ENCODE measurements at regions not wholly inside any gene's neighbourhood (a gene's known extent, or its start where the extent isn't known, plus 50 kb on each side); places are given as distances from the start of the nearest gene placed in this dataset.
A peak's percentile ranks its signal among the peaks of the same experiment; 100 is the strongest.

DNA sequence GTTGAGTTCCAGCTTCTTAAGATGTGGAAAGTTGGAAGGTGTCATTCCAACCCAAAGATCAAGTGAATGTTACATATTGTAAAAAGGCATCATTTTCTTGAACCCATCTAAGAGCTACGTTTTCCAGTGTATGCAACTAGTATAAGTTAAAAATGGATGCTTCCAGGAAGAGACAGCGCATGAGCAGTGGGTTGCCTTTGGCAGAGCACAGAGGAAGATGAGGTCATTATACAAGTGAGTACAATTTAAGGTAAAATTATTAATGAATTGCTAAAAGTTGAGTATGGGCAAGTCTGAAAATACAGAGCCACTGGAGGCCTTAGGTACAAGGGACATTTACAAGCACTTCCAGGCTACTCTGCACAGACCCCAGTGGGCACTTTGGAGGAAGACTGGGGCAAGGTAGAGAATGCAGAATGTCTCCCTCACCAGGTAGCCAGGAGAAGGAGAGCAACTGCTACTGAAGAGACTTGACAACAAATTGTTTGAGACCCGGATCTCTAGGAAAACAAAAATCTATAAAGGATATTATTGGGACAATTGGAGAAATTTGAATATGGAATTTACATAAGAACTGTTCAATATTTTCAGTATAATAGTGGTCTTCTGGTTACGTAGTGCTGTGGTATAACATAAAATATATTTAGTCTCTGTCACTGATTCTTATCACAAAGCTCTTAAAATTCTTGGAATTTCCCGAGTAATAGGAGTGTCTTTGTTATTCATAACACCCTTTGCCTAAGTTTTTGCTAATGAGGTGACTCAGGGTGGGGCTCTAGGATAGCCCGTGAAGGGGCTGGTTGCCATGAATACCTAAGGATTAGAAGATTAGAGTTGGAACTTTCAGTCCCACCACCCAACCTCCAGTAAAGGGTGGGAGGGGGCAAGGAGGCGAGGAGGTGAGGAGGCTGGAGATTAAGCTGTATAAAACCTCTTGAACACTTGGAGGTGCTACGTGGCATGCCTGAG, 129.9 kb upstream of the FER start:
- H3K27ac ChIP-seq (ENCODE audit: low read depth) = no peak overlapping the region
- peaks cover 11% of the 10 kb centered on the region for H3K9me2 ChIP-seq (ENCODE audit: insufficient read depth)
- H2AFZ ChIP-seq = peak overlapping the region; percentile 3; the same call in 1 of the 2 replicates
- H3K36me3 ChIP-seq (ENCODE audit: insufficient read depth) = no peaks in the 10 kb centered on the region
- Mint-ChIP-seq H3K36me3 (ENCODE audit: low read depth) (peaks cover 11% of the 10 kb centered on the region), H3K4me1 (peaks cover 14% of the 10 kb centered on the region), H3K4me3 (no peak overlapping the region), H3K9me3 (peaks cover 11% of the 10 kb centered on the region), H3K27me3 (ENCODE audit: insufficient read depth, low read depth, poor library complexity) (peaks cover 2% of the 10 kb centered on the region), H3K27ac (no peak overlapping the region)
- H3K4me2 ChIP-seq = 0 out of 2 replicates have a peak overlapping the region, but pooled peaks have one; percentile 6
- H3K79me2 ChIP-seq (replicated peaks; ENCODE audit: insufficient read depth) = no peaks in the 10 kb centered on the region
- DNase-seq (ENCODE audit: low spot score) (peak; percentile 45), ATAC-seq (no peak; the same call in 2 of the 3 replicates)
- no peaks in the 10 kb centered on the region for H4K20me1 ChIP-seq (replicated peaks; ENCODE audit: insufficient read depth)
- no peaks in the 10 kb centered on the region for H3K27me3 ChIP-seq (ENCODE audit: insufficient read depth)
- TF ChIP-seq, protein P1, sequence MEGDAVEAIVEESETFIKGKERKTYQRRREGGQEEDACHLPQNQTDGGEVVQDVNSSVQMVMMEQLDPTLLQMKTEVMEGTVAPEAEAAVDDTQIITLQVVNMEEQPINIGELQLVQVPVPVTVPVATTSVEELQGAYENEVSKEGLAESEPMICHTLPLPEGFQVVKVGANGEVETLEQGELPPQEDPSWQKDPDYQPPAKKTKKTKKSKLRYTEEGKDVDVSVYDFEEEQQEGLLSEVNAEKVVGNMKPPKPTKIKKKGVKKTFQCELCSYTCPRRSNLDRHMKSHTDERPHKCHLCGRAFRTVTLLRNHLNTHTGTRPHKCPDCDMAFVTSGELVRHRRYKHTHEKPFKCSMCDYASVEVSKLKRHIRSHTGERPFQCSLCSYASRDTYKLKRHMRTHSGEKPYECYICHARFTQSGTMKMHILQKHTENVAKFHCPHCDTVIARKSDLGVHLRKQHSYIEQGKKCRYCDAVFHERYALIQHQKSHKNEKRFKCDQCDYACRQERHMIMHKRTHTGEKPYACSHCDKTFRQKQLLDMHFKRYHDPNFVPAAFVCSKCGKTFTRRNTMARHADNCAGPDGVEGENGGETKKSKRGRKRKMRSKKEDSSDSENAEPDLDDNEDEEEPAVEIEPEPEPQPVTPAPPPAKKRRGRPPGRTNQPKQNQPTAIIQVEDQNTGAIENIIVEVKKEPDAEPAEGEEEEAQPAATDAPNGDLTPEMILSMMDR (conservative IDR thresholded peaks at IDR 0.05; ENCODE audit: low read depth in 2 of 2) = peak; percentile 41; a peak in 3 of 4 replicates
- TF ChIP-seq POLR2AphosphoS5 (IDR thresholded peaks at IDR 0.05; ENCODE audit: low read depth) = no peak
- TF ChIP-seq, protein P2, sequence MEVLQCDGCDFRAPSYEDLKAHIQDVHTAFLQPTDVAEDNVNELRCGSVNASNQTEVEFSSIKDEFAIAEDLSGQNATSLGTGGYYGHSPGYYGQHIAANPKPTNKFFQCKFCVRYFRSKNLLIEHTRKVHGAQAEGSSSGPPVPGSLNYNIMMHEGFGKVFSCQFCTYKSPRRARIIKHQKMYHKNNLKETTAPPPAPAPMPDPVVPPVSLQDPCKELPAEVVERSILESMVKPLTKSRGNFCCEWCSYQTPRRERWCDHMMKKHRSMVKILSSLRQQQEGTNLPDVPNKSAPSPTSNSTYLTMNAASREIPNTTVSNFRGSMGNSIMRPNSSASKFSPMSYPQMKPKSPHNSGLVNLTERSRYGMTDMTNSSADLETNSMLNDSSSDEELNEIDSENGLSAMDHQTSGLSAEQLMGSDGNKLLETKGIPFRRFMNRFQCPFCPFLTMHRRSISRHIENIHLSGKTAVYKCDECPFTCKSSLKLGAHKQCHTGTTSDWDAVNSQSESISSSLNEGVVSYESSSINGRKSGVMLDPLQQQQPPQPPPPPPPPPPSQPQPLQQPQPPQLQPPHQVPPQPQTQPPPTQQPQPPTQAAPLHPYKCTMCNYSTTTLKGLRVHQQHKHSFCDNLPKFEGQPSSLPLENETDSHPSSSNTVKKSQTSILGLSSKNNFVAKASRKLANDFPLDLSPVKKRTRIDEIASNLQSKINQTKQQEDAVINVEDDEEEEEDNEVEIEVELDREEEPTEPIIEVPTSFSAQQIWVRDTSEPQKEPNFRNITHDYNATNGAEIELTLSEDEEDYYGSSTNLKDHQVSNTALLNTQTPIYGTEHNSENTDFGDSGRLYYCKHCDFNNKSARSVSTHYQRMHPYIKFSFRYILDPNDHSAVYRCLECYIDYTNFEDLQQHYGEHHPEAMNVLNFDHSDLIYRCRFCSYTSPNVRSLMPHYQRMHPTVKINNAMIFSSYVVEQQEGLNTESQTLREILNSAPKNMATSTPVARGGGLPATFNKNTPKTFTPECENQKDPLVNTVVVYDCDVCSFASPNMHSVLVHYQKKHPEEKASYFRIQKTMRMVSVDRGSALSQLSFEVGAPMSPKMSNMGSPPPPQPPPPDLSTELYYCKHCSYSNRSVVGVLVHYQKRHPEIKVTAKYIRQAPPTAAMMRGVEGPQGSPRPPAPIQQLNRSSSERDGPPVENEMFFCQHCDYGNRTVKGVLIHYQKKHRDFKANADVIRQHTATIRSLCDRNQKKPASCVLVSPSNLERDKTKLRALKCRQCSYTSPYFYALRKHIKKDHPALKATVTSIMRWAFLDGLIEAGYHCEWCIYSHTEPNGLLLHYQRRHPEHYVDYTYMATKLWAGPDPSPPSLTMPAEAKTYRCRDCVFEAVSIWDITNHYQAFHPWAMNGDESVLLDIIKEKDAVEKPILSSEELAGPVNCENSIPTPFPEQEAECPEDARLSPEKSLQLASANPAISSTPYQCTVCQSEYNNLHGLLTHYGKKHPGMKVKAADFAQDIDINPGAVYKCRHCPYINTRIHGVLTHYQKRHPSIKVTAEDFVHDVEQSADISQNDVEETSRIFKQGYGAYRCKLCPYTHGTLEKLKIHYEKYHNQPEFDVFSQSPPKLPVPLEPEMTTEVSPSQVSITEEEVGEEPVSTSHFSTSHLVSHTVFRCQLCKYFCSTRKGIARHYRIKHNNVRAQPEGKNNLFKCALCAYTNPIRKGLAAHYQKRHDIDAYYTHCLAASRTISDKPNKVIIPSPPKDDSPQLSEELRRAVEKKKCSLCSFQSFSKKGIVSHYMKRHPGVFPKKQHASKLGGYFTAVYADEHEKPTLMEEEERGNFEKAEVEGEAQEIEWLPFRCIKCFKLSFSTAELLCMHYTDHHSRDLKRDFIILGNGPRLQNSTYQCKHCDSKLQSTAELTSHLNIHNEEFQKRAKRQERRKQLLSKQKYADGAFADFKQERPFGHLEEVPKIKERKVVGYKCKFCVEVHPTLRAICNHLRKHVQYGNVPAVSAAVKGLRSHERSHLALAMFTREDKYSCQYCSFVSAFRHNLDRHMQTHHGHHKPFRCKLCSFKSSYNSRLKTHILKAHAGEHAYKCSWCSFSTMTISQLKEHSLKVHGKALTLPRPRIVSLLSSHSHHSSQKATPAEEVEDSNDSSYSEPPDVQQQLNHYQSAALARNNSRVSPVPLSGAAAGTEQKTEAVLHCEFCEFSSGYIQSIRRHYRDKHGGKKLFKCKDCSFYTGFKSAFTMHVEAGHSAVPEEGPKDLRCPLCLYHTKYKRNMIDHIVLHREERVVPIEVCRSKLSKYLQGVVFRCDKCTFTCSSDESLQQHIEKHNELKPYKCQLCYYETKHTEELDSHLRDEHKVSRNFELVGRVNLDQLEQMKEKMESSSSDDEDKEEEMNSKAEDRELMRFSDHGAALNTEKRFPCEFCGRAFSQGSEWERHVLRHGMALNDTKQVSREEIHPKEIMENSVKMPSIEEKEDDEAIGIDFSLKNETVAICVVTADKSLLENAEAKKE (CRISPR knock-in tag; IDR thresholded peaks at IDR 0.05) = peak; percentile 29; the same call in 1 of the 2 replicates
- H3K4me3 ChIP-seq = no peak overlapping the region
- H3F3A ChIP-seq (replicated peaks; ENCODE audit: low read depth) = no peaks in the 10 kb centered on the region
- peaks cover 10% of the 10 kb centered on the region; the same call in 1 of the 2 replicates for H3K4me1 ChIP-seq (ENCODE audit: insufficient read depth)

Measured in GM23338 (cell line).